ENCODE measurements at regions not wholly inside any gene's neighbourhood (a gene's known extent, or its start where the extent isn't known, plus 50 kb on each side); places are given as distances from the start of the nearest gene placed in this dataset.
"Not testable (repeated sequence)": the region's sequence is repeated elsewhere in the genome, so short reads cannot be mapped to it uniquely, and the experiment has no call there.

GRCh38 chr7:106523482-106523881 is 137.5 kb downstream of the CCDC71L start:
- DNase-seq (ENCODE audit: low read depth in 2 of 2): no peak

- DNase-seq (ENCODE audit: low read depth in 2 of 2): no peak
Observed at GRCh38 chr7:106522696-106523095, 138.3 kb downstream of the CCDC71L start.

- DNase-seq (ENCODE audit: low read depth in 2 of 2): no peak
Observed at GRCh38 chr7:106521541-106521940, 139.4 kb downstream of the CCDC71L start.

- DNase-seq (ENCODE audit: low read depth in 2 of 2): no peak
Observed at GRCh38 chr7:106520962-106521514, 139.9 kb downstream of the CCDC71L start.

GRCh38 chr7:106518967-106519366 is 142.0 kb downstream of the CCDC71L start:
- DNase-seq (ENCODE audit: low read depth in 2 of 2): no peak

GRCh38 chr7:106518239-106518638 is 142.7 kb downstream of the CCDC71L start:
- DNase-seq (ENCODE audit: low read depth in 2 of 2): no peak

GRCh38 chr7:106517508-106517907 is 143.4 kb downstream of the CCDC71L start:
- no peak for DNase-seq (ENCODE audit: low read depth in 2 of 2)

- DNase-seq (ENCODE audit: low read depth in 2 of 2): no peak
Observed at GRCh38 chr7:106515321-106515720, 145.6 kb downstream of the CCDC71L start.

- no peak for DNase-seq (ENCODE audit: low read depth in 2 of 2)
Observed at GRCh38 chr7:106514881-106515280, 146.1 kb downstream of the CCDC71L start.

- DNase-seq (ENCODE audit: low read depth in 2 of 2): no peak
Observed at GRCh38 chr7:106512217-106512616, 148.7 kb downstream of the CCDC71L start.

- no peak for DNase-seq (ENCODE audit: low read depth in 2 of 2)
Observed at GRCh38 chr7:106504645-106505044, 156.3 kb downstream of the CCDC71L start.

- DNase-seq (ENCODE audit: low read depth in 2 of 2): no peak
Observed at GRCh38 chr7:106504207-106504606, 156.8 kb downstream of the CCDC71L start.

- no peak for DNase-seq (ENCODE audit: low read depth in 2 of 2)
Observed at GRCh38 chr7:106503626-106504025, 157.3 kb downstream of the CCDC71L start.

GRCh38 chr7:106501605-106502580 is 159.1 kb downstream of the CCDC71L start:
- DNase-seq (ENCODE audit: low read depth in 2 of 2): no peak

GRCh38 chr7:106499897-106500296 is 161.1 kb downstream of the CCDC71L start:
- no peak for DNase-seq (ENCODE audit: low read depth in 2 of 2)

GRCh38 chr7:106498005-106498404 is 163.0 kb downstream of the CCDC71L start:
- not testable (repeated sequence) for DNase-seq (ENCODE audit: low read depth in 2 of 2)

- DNase-seq (ENCODE audit: low read depth in 2 of 2): no peak
Observed at GRCh38 chr7:106493041-106493731, 167.8 kb downstream of the CCDC71L start.

- no peak for DNase-seq (ENCODE audit: low read depth in 2 of 2)
Observed at GRCh38 chr7:106488465-106488864, 172.5 kb downstream of the CCDC71L start.

GRCh38 chr7:106487892-106488291 is 173.1 kb downstream of the CCDC71L start:
- DNase-seq (ENCODE audit: low read depth in 2 of 2): no peak

- peak; percentile 77 to 80 for DNase-seq (ENCODE audit: low read depth in 2 of 2)
Observed at GRCh38 chr7:106486331-106486730, 174.6 kb downstream of the CCDC71L start.

GRCh38 chr7:106485919-106486318 is 175.0 kb downstream of the CCDC71L start:
- DNase-seq (ENCODE audit: low read depth in 2 of 2): no peak

- DNase-seq (ENCODE audit: low read depth in 2 of 2): peak; percentile 78 to 79
Observed at GRCh38 chr7:106485031-106485551, 175.9 kb downstream of the CCDC71L start.
